Chondrocyte (in vitro differentiated cells): ENCODE measurements at regions not wholly inside any gene's neighbourhood (a gene's known extent, or its start where the extent isn't known, plus 50 kb on each side); places are given as distances from the start of the nearest gene placed in this dataset.
A peak's percentile ranks its signal among the peaks of the same experiment; 100 is the strongest.

ENCODE experiments used
- DNase-seq: peaks from one replicate; pipeline ENCODE4 v3.0.0; 2021; ENCODE audit warnings: mixed read lengths, low spot score
- H3K27ac Mint-ChIP-seq: one replicate; pipeline ENCODE4 v1.8.0; 2021; ENCODE audit warnings: mild to moderate bottlenecking, moderate library complexity, mixed read lengths; ENCODE audit not compliant: unreplicated experiment
- H3K27me3 Mint-ChIP-seq: 2 replicates; pipeline ENCODE4 v1.8.0; 2021; ENCODE audit warnings: low read depth, mixed read lengths
- H3K36me3 Mint-ChIP-seq: 2 replicates; pipeline ENCODE4 v1.8.0; 2021; ENCODE audit warnings: low read depth, mixed read lengths
- H3K4me1 Mint-ChIP-seq: 2 replicates; pipeline ENCODE4 v1.8.0; 2021; ENCODE audit warnings: low read depth, mild to moderate bottlenecking, mixed read lengths
- H3K4me3 Mint-ChIP-seq: one replicate; pipeline ENCODE4 v1.8.0; 2021; ENCODE audit warnings: mild to moderate bottlenecking, moderate library complexity, mixed read lengths; ENCODE audit not compliant: unreplicated experiment
- H3K9me3 Mint-ChIP-seq: 2 replicates; pipeline ENCODE4 v1.8.0; 2021; ENCODE audit warnings: low read depth, mixed read lengths
- CTCF ChIP-seq: fragments of 200-600 bp; sonication (generic); IDR thresholded peaks from 2 replicates; pipeline ENCODE4 v1.5.0; 2021; ENCODE audit warnings: antibody characterized with exemption, mild to moderate bottlenecking, moderate library complexity

GRCh38 chr12:39116861-39117260 is 211.5 kb upstream of the CPNE8 start:
- TF ChIP-seq CTCF = no peak
- Mint-ChIP-seq H3K4me3 (no peak overlapping the region), H3K36me3 (no peaks in the 10 kb centered on the region), H3K27ac (no peak overlapping the region), H3K4me1 (no peaks in the 10 kb centered on the region), H3K9me3 (peaks cover 5% of the 10 kb centered on the region), H3K27me3 (no peaks in the 10 kb centered on the region)
- no peak for DNase-seq

GRCh38 chr12:39112064-39112463 is 206.7 kb upstream of the CPNE8 start:
- Mint-ChIP-seq H3K27me3 (no peaks in the 10 kb centered on the region), H3K9me3 (no peaks in the 10 kb centered on the region), H3K4me1 (no peaks in the 10 kb centered on the region), H3K27ac (no peak overlapping the region), H3K36me3 (no peaks in the 10 kb centered on the region), H3K4me3 (no peak overlapping the region)
- TF ChIP-seq CTCF = no peak
- DNase-seq = no peak

- no peak for TF ChIP-seq CTCF
- DNase-seq = no peak
- peaks cover 4% of the 10 kb centered on the region for H3K9me3 Mint-ChIP-seq
- no peak overlapping the region for H3K27ac Mint-ChIP-seq
- no peak overlapping the region for H3K4me3 Mint-ChIP-seq
- H3K4me1 Mint-ChIP-seq = no peaks in the 10 kb centered on the region
- H3K36me3 Mint-ChIP-seq = no peaks in the 10 kb centered on the region
- peaks cover 12% of the 10 kb centered on the region for H3K27me3 Mint-ChIP-seq
Measured at GRCh38 chr12:39105111-39105510, 199.7 kb upstream of the CPNE8 start.

GRCh38 chr12:39103552-39104165 is 198.3 kb upstream of the CPNE8 start:
- Mint-ChIP-seq H3K4me1 (no peaks in the 10 kb centered on the region), H3K9me3 (peaks cover 4% of the 10 kb centered on the region), H3K4me3 (no peak overlapping the region), H3K36me3 (no peaks in the 10 kb centered on the region), H3K27ac (no peak overlapping the region), H3K27me3 (peaks cover 18% of the 10 kb centered on the region)
- DNase-seq = no peak
- peak; percentile 88 for TF ChIP-seq CTCF

GRCh38 chr12:39102474-39103209 is 197.3 kb upstream of the CPNE8 start:
- no peaks in the 10 kb centered on the region for H3K4me1 Mint-ChIP-seq
- H3K4me3 Mint-ChIP-seq = no peak overlapping the region
- H3K9me3 Mint-ChIP-seq = peaks cover 4% of the 10 kb centered on the region
- no peak for TF ChIP-seq CTCF
- no peak overlapping the region for H3K27ac Mint-ChIP-seq
- H3K27me3 Mint-ChIP-seq = peaks cover 24% of the 10 kb centered on the region
- no peaks in the 10 kb centered on the region for H3K36me3 Mint-ChIP-seq
- no peak for DNase-seq
